HCT116 (cell line): ENCODE measurements at regions not wholly inside any gene's neighbourhood (a gene's known extent, or its start where the extent isn't known, plus 50 kb on each side); places are given as distances from the start of the nearest gene placed in this dataset.

Experiments
- ATAC-seq: fragments of 200-7000 bp; cut with Tn5 transposase; 2 replicates; pipeline ENCODE4 v1.9.1; 2020; ENCODE audit warnings: mild to moderate bottlenecking, moderate library complexity
- BruUV-seq: library from RNA; stranded (reverse); fragments of 400-500 nt; replicated peaks from 2 replicates; lab custom pipeline; 2021; lab: Mats Ljungman, UMichigan
- CTCF ChIA-PET: fragments of 300-600 bp; sonication (Branson Sonifier 250); formaldehyde crosslinking; loops from one replicate; lab custom pipeline; 2021; ENCODE audit warnings: antibody characterized with exemption; lab: Charles Lee
- POLR2A ChIA-PET: fragments of 300-600, 350-600 bp; sonication (Branson Sonifier 250); formaldehyde crosslinking; loops from one replicate; lab custom pipeline; 2021; ENCODE audit warnings: antibody characterized with exemption; lab: Charles Lee
- RAD21 ChIA-PET, 2 experiments: fragments of 300-600 bp; sonication (Branson Sonifier 250); formaldehyde crosslinking; loops; one replicate each; lab custom pipeline; 2023; ENCODE audit warnings: low total read pairs in 2 of 2; ENCODE audit not compliant: uncharacterized antibody in 2 of 2, unreplicated experiment in 2 of 2, low non-redundant PET in 1 of 2; lab: Charles Lee
- DNase-seq: peaks from one replicate; pipeline ENCODE4 v3.0.0-alpha.2; 2010; ENCODE audit warnings: low read depth, low spot score
- H2AFZ ChIP-seq: fragments of 200-600 bp; shearing (Covaris generic), sonication (generic); 2 replicates; pipeline ENCODE4 v1.6.1; 2017; ENCODE audit warnings: low read depth, mixed run types, mixed read lengths, antibody characterized with exemption, low read length; ENCODE audit not compliant: poor library complexity, severe bottlenecking
- H3K27ac ChIP-seq: 2 replicates; pipeline ENCODE4 v1.5.1; 2012; ENCODE audit warnings: low read depth, low read length
- H3K27me3 ChIP-seq: fragments of 200-600 bp; sonication (generic); 2 replicates; pipeline ENCODE4 v1.6.1; 2016; ENCODE audit warnings: mixed run types, low read length, mixed read lengths; ENCODE audit not compliant: insufficient read depth
- H3K36me3 ChIP-seq, 2 experiments: fragments of 200-500 bp in 1 of 2; fragments of 200-600 bp in 1 of 2; sonication (Bioruptor generic) in 1 of 2; sonication (generic) in 1 of 2; 2 replicates each; pipeline versions ENCODE4 v1.5.1 to v1.6.1; 2014 to 2016; ENCODE audit warnings: low read length in 2 of 2, inconsistent platforms in 1 of 2, mixed read lengths in 1 of 2, mixed run types in 1 of 2; ENCODE audit not compliant: insufficient read depth in 2 of 2, control insufficient read depth in 1 of 2
- H3K4me1 ChIP-seq, 2 experiments: fragments of 200-600 bp in 1 of 2; sonication (generic) in 1 of 2; 2 replicates each; pipeline versions ENCODE4 v1.5.1 to v1.6.1; 2012 to 2017; ENCODE audit warnings: low read length in 2 of 2, inconsistent platforms in 1 of 2, mild to moderate bottlenecking in 1 of 2, mixed read lengths in 1 of 2, mixed run types in 1 of 2, moderate library complexity in 1 of 2; ENCODE audit not compliant: insufficient read depth in 2 of 2, control insufficient read depth in 1 of 2
- H3K4me2 ChIP-seq: fragments of 200-600 bp; sonication (generic); 2 replicates; pipeline ENCODE4 v1.6.1; 2017; ENCODE audit warnings: mixed run types, low read length, mixed read lengths
- H3K4me3 ChIP-seq, 2 experiments: fragments of 200-600 bp in 1 of 2; sonication (generic) in 1 of 2; replicated peaks in 1 of 2; 2 replicates each; pipeline ENCODE4 v1.5.1; 2011 to 2016; ENCODE audit warnings: low read length in 2 of 2, control low read depth in 1 of 2, low read depth in 1 of 2, mild to moderate bottlenecking in 1 of 2, mixed read lengths in 1 of 2, mixed run types in 1 of 2
- H3K79me2 ChIP-seq: fragments of 200-600 bp; sonication (generic); 2 replicates; pipeline ENCODE4 v1.6.1; 2017; ENCODE audit warnings: mild to moderate bottlenecking, mixed run types, low read length, moderate library complexity, mixed read lengths; ENCODE audit not compliant: insufficient read depth
- H3K9ac ChIP-seq: fragments of 200-600 bp; sonication (generic); 2 replicates; pipeline ENCODE4 v1.6.1; 2016; ENCODE audit warnings: low read length, mixed read lengths
- H3K9me2 ChIP-seq: fragments of 200-600 bp; sonication (generic), shearing (Covaris generic); 2 replicates; pipeline ENCODE4 v1.6.1; 2017; ENCODE audit warnings: mixed run types, mild to moderate bottlenecking, moderate library complexity; ENCODE audit not compliant: insufficient read depth
- H3K9me3 ChIP-seq, 2 experiments: fragments of 200-500 bp in 1 of 2; fragments of 200-600 bp in 1 of 2; sonication (Bioruptor generic) in 1 of 2; sonication (generic) in 1 of 2; 2 replicates each; pipeline ENCODE4 v1.6.1; 2014 to 2017; ENCODE audit warnings: low read length in 2 of 2, mixed read lengths in 2 of 2, inconsistent platforms in 1 of 2, low read depth in 1 of 2, mild to moderate bottlenecking in 1 of 2, mixed run types in 1 of 2, moderate library complexity in 1 of 2; ENCODE audit not compliant: control insufficient read depth in 1 of 2, insufficient read depth in 1 of 2
- H4K20me1 ChIP-seq: fragments of 200-600 bp; sonication (generic), shearing (Covaris generic); 2 replicates; pipeline ENCODE4 v1.6.1; 2017; ENCODE audit warnings: mixed run types, mild to moderate bottlenecking, moderate library complexity; ENCODE audit not compliant: insufficient read depth
- ATF3 ChIP-seq: IDR thresholded peaks from 2 replicates; pipeline ENCODE4 v1.6.1; 2012
- CBX3 ChIP-seq: IDR thresholded peaks from 2 replicates; pipeline ENCODE4 v1.6.1; 2012; ENCODE audit warnings: low read depth
- CEBPB ChIP-seq: IDR thresholded peaks from 2 replicates; pipeline ENCODE4 v1.6.1; 2012; ENCODE audit warnings: low read depth
- EGR1 ChIP-seq: IDR thresholded peaks from 2 replicates; pipeline ENCODE4 v1.6.1; 2012; ENCODE audit warnings: low read depth
- EZH2 ChIP-seq: fragments of 200-600 bp; sonication (generic); IDR thresholded peaks from 2 replicates; pipeline ENCODE4 v1.6.1; 2017; ENCODE audit warnings: antibody characterized with exemption, mixed run types
- EZH2phosphoT487 ChIP-seq: fragments of 200-600 bp; IDR thresholded peaks from 2 replicates; pipeline ENCODE4 v1.6.1; 2018; ENCODE audit warnings: antibody characterized with exemption, borderline replicate concordance
- POLR2A ChIP-seq: IDR thresholded peaks from 2 replicates; pipeline ENCODE4 v1.7.0; 2011; ENCODE audit warnings: borderline replicate concordance; ENCODE audit not compliant: insufficient read depth, insufficient read length; ENCODE audit errors: extremely low read depth
- POLR2AphosphoS5 ChIP-seq: IDR thresholded peaks from 2 replicates; pipeline ENCODE4 v1.6.1; 2011; ENCODE audit warnings: mild to moderate bottlenecking, low read depth, low read length, moderate library complexity
- SP1 ChIP-seq: IDR thresholded peaks from 2 replicates; pipeline ENCODE4 v1.6.1; 2012; ENCODE audit warnings: low read depth
- SRF ChIP-seq: IDR thresholded peaks from 2 replicates; pipeline ENCODE4 v1.6.1; 2012; ENCODE audit warnings: low read depth
- TCF7L2 ChIP-seq: IDR thresholded peaks from 2 replicates; pipeline ENCODE4 v1.7.0; 2011; ENCODE audit warnings: borderline replicate concordance, inconsistent platforms; ENCODE audit not compliant: insufficient read depth, insufficient read length; ENCODE audit errors: extremely low read depth
- YY1 ChIP-seq: IDR thresholded peaks from 2 replicates; pipeline ENCODE4 v1.6.1; 2011; ENCODE audit warnings: low read length, low read depth, moderate library complexity, mild to moderate bottlenecking; ENCODE audit not compliant: insufficient replicate concordance; ENCODE audit errors: extremely low read depth
- ZFX ChIP-seq: fragments of 450-650 bp; IDR thresholded peaks from 2 replicates; pipeline ENCODE4 v1.6.1; 2017
- ZNF274 ChIP-seq: fragments of 200-500 bp; sonication (Bioruptor generic); IDR thresholded peaks from 2 replicates; pipeline ENCODE4 v1.6.1; 2014; ENCODE audit warnings: mild to moderate bottlenecking, low read depth, low read length, inconsistent platforms
- intact Hi-C: fragments of 100-400 bp; cut with micrococcal nuclease; formaldehyde crosslinking; loops from 2 replicates; pipeline ENCODE4 v1.10.0; 2022
- TF ChIP-seq, protein P1 (sequence below): IDR thresholded peaks from 2 replicates; pipeline ENCODE4 v1.6.1; 2012; ENCODE audit warnings: low read depth
- TF ChIP-seq, protein P2 (sequence below): IDR thresholded peaks from 2 replicates; pipeline ENCODE4 v1.6.1; 2011; ENCODE audit warnings: mild to moderate bottlenecking, low read length, moderate library complexity; ENCODE audit not compliant: insufficient replicate concordance; ENCODE audit errors: extremely low read depth
- TF ChIP-seq, protein P3 (sequence below), 3 experiments: fragments of 200-600 bp in 1 of 3; sonication (generic) in 1 of 3; IDR thresholded peaks in 2 of 3; conservative IDR thresholded peaks in 1 of 3; 2 replicates each; pipeline ENCODE4 v1.5.1; 2012 to 2017; ENCODE audit warnings: low read depth in 2 of 3, low read length in 2 of 3, antibody characterized with exemption in 1 of 3, borderline replicate concordance in 1 of 3, control low read depth in 1 of 3, mild to moderate bottlenecking in 1 of 3, mixed read lengths in 1 of 3, mixed run types in 1 of 3, moderate library complexity in 1 of 3; ENCODE audit not compliant: insufficient read depth in 1 of 3

DNA sequence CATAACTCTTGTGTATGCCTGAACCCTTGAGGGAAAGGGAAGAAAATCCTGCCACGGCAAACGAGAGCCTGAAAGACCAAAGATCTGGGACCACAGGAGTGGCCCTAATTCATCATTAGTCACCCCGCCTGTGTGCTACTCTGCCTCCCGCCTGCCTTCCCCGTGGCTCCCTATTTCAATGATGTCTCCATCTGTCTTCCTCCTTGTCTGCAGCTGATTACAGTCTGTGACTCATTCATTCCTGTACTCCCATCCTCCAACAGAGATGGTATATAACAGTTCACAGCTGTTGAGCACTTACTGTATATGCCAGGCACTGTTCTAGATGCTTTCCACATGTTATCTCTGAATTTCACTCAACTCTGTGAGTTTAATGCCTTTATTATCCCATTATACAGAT, 96.6 kb downstream of the SEC16B start:
- H3K4me3 ChIP-seq, result no peak overlapping the region

More for the DNA sequence above, 96.6 kb downstream of the SEC16B start:
- H3K27me3 ChIP-seq, result peaks cover 23% of the 10 kb centered on the region
- intact Hi-C loops, result no loop called here
- no peaks in the 10 kb centered on the region for H3K36me3 ChIP-seq
- no peaks in the 10 kb centered on the region for H3K4me1 ChIP-seq
- TF ChIP-seq ZFX, result no peak
- TF ChIP-seq POLR2A, result no peak
- no peak for TF ChIP-seq EZH2
- no peak for TF ChIP-seq CEBPB
- TF ChIP-seq SRF, result no peak
- TF ChIP-seq POLR2AphosphoS5, result no peak
- TF ChIP-seq, protein P1, sequence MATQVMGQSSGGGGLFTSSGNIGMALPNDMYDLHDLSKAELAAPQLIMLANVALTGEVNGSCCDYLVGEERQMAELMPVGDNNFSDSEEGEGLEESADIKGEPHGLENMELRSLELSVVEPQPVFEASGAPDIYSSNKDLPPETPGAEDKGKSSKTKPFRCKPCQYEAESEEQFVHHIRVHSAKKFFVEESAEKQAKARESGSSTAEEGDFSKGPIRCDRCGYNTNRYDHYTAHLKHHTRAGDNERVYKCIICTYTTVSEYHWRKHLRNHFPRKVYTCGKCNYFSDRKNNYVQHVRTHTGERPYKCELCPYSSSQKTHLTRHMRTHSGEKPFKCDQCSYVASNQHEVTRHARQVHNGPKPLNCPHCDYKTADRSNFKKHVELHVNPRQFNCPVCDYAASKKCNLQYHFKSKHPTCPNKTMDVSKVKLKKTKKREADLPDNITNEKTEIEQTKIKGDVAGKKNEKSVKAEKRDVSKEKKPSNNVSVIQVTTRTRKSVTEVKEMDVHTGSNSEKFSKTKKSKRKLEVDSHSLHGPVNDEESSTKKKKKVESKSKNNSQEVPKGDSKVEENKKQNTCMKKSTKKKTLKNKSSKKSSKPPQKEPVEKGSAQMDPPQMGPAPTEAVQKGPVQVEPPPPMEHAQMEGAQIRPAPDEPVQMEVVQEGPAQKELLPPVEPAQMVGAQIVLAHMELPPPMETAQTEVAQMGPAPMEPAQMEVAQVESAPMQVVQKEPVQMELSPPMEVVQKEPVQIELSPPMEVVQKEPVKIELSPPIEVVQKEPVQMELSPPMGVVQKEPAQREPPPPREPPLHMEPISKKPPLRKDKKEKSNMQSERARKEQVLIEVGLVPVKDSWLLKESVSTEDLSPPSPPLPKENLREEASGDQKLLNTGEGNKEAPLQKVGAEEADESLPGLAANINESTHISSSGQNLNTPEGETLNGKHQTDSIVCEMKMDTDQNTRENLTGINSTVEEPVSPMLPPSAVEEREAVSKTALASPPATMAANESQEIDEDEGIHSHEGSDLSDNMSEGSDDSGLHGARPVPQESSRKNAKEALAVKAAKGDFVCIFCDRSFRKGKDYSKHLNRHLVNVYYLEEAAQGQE, result no peak
- TF ChIP-seq TCF7L2, result no peak
- TF ChIP-seq YY1, result no peak
- TF ChIP-seq ATF3, result no peak
- TF ChIP-seq EGR1, result no peak
- no peak for TF ChIP-seq ZNF274
- TF ChIP-seq CBX3, result no peak
- no peak for TF ChIP-seq EZH2phosphoT487
- TF ChIP-seq, protein P2, sequence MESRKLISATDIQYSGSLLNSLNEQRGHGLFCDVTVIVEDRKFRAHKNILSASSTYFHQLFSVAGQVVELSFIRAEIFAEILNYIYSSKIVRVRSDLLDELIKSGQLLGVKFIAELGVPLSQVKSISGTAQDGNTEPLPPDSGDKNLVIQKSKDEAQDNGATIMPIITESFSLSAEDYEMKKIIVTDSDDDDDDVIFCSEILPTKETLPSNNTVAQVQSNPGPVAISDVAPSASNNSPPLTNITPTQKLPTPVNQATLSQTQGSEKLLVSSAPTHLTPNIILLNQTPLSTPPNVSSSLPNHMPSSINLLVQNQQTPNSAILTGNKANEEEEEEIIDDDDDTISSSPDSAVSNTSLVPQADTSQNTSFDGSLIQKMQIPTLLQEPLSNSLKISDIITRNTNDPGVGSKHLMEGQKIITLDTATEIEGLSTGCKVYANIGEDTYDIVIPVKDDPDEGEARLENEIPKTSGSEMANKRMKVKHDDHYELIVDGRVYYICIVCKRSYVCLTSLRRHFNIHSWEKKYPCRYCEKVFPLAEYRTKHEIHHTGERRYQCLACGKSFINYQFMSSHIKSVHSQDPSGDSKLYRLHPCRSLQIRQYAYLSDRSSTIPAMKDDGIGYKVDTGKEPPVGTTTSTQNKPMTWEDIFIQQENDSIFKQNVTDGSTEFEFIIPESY, result no peak
- TF ChIP-seq SP1, result no peak
- TF ChIP-seq, protein P3, sequence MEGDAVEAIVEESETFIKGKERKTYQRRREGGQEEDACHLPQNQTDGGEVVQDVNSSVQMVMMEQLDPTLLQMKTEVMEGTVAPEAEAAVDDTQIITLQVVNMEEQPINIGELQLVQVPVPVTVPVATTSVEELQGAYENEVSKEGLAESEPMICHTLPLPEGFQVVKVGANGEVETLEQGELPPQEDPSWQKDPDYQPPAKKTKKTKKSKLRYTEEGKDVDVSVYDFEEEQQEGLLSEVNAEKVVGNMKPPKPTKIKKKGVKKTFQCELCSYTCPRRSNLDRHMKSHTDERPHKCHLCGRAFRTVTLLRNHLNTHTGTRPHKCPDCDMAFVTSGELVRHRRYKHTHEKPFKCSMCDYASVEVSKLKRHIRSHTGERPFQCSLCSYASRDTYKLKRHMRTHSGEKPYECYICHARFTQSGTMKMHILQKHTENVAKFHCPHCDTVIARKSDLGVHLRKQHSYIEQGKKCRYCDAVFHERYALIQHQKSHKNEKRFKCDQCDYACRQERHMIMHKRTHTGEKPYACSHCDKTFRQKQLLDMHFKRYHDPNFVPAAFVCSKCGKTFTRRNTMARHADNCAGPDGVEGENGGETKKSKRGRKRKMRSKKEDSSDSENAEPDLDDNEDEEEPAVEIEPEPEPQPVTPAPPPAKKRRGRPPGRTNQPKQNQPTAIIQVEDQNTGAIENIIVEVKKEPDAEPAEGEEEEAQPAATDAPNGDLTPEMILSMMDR (IDR thresholded peaks at IDR 0.05 in 2 of 3, conservative IDR thresholded peaks at IDR 0.05 in 1 of 3; ENCODE audit: borderline replicate concordance in 1 of 3, insufficient read depth in 1 of 3, low read depth in 2 of 3, low read length in 2 of 3), result no peak
- TF ChIP-seq, all 23 proteins: peak for 0
- Histone ChIP-seq H4K20me1 (no peaks in the 10 kb centered on the region), H3K27ac (no peak overlapping the region), H3K79me2 (no peaks in the 10 kb centered on the region), H3K9me2 (no peaks in the 10 kb centered on the region), H3K9me3 (no peaks in the 10 kb centered on the region), H3K4me2 (no peak overlapping the region), H2AFZ (no peak overlapping the region), H3K9ac (no peak overlapping the region)
- RAD21 ChIA-PET, result no interaction called here
- POLR2A ChIA-PET, result no interaction called here
- DNase-seq (no peak), ATAC-seq (no peak)
- no TSS peak for BruUV-seq
- CTCF ChIA-PET, result no interaction called here
